ENCODE measurements at regions not wholly inside any gene's neighbourhood (a gene's known extent, or its start where the extent isn't known, plus 50 kb on each side); places are given as distances from the start of the nearest gene placed in this dataset.

DNA sequence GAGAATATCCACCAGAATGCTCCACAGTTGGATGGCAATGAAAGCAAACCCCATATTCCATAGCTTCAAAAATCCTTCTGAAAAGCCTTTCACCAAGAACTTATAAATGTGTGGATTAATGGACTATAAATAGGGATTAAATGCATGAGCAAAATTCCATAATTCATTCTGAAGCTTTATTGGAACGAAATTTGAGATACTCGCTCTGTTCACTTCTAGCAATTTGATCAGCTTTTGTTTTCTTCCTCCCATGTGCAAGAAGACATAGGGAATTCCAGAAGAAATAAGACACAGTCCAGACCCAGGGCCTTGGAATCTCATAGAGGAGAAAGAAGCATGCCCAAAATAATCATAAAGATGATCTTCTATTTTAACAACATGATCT is 285.9 kb upstream of the TMPO start:
- Histone ChIP-seq H3K4me3 (no peak overlapping the region), H3K36me3 (no peaks in the 10 kb centered on the region), H3K27me3 (replicated peaks; ENCODE audit: insufficient read depth) (no peaks in the 10 kb centered on the region), H3K9me3 (no peaks in the 10 kb centered on the region), H3K27ac (no peak overlapping the region), H3K4me1 (replicated peaks) (no peaks in the 10 kb centered on the region)
- intact Hi-C loops (cut with DNase I), result no loop called here
- WGBS, result 19% methylated on average over 2 of the region's 2 CpGs
- no peak for TF ChIP-seq POLR2A (IDR thresholded peaks at IDR 0.05)
- TF ChIP-seq, protein P1, sequence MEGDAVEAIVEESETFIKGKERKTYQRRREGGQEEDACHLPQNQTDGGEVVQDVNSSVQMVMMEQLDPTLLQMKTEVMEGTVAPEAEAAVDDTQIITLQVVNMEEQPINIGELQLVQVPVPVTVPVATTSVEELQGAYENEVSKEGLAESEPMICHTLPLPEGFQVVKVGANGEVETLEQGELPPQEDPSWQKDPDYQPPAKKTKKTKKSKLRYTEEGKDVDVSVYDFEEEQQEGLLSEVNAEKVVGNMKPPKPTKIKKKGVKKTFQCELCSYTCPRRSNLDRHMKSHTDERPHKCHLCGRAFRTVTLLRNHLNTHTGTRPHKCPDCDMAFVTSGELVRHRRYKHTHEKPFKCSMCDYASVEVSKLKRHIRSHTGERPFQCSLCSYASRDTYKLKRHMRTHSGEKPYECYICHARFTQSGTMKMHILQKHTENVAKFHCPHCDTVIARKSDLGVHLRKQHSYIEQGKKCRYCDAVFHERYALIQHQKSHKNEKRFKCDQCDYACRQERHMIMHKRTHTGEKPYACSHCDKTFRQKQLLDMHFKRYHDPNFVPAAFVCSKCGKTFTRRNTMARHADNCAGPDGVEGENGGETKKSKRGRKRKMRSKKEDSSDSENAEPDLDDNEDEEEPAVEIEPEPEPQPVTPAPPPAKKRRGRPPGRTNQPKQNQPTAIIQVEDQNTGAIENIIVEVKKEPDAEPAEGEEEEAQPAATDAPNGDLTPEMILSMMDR (IDR thresholded peaks at IDR 0.05), result no peak
- no peak for TF ChIP-seq POLR2AphosphoS5 (IDR thresholded peaks at IDR 0.05)
- DNase-seq (ENCODE audit: low spot score), result no peak

DNA sequence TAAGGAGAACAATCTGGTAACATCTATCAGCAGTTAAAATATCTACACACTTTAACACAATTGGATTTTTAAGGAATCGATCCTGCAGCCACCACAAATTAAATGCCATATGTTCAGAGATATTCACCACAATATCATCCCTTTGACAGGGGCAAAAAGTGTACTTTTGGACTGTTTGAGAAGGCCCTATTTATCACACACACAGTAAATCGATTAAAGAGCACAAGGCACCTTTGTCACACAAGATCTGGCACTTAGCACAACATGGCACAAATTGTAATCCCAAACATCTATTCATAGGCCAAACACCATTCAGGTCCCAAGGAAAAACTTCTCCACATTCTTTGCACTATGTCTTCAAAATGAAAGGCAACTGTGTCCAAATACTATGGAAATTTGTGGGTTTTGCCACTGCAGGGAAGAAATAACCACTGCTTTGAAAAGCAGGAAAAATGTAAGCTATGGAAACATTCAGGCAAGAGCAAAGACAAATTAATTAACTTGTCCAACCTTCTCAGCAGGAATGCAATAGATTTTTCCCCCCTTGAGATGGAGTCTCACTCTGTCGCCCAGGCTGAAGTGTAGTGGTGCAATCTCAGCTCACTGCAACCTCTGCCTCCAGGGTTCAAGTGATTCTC is 282.5 kb upstream of the TMPO start:
- no peak for TF ChIP-seq POLR2A (IDR thresholded peaks at IDR 0.05)
- TF ChIP-seq, protein P1 (IDR thresholded peaks at IDR 0.05), result no peak
- TF ChIP-seq POLR2AphosphoS5 (IDR thresholded peaks at IDR 0.05), result no peak
- Histone ChIP-seq H3K27me3 (replicated peaks; ENCODE audit: insufficient read depth) (no peaks in the 10 kb centered on the region), H3K27ac (no peak overlapping the region), H3K36me3 (no peaks in the 10 kb centered on the region), H3K9me3 (no peaks in the 10 kb centered on the region), H3K4me3 (no peak overlapping the region), H3K4me1 (replicated peaks) (no peaks in the 10 kb centered on the region)
- DNase-seq (ENCODE audit: low spot score), result no peak
- WGBS, result 76% methylated on average over 3 of the region's 3 CpGs
- intact Hi-C loops (cut with DNase I), result no loop called here

DNA sequence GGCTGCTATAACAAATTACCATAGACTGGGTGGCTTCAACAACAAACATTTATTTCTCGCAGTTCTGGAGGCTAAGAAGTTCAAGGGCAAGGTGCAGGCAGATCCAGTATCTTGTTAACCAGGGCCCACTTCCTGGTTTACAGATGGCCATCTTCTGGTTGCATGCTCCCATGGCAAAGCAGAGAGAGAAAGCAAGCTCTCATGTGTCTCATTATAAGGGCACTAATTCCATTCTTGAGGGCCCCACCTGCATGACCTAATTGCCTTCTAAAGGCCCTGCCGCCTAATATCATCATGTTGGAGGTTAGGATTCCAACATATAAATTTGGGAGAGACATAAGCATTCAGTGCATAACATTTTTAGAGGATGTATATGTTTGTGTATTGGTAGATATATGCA is 280.1 kb upstream of the TMPO start:
- no peak for DNase-seq (ENCODE audit: low spot score)
- no peak overlapping the region for H3K4me3 ChIP-seq
- H3K9me3 ChIP-seq, result no peaks in the 10 kb centered on the region
- no peaks in the 10 kb centered on the region for H3K27me3 ChIP-seq (replicated peaks; ENCODE audit: insufficient read depth)
- H3K4me1 ChIP-seq (replicated peaks), result no peaks in the 10 kb centered on the region
- no peak overlapping the region for H3K27ac ChIP-seq
- H3K36me3 ChIP-seq, result no peaks in the 10 kb centered on the region
- WGBS, result 87% methylated on average over 2 of the region's 2 CpGs
- TF ChIP-seq, protein P1 (IDR thresholded peaks at IDR 0.05), result no peak
- TF ChIP-seq POLR2A (IDR thresholded peaks at IDR 0.05), result no peak
- no peak for TF ChIP-seq POLR2AphosphoS5 (IDR thresholded peaks at IDR 0.05)
- intact Hi-C loops (cut with DNase I), result no loop called here

DNA sequence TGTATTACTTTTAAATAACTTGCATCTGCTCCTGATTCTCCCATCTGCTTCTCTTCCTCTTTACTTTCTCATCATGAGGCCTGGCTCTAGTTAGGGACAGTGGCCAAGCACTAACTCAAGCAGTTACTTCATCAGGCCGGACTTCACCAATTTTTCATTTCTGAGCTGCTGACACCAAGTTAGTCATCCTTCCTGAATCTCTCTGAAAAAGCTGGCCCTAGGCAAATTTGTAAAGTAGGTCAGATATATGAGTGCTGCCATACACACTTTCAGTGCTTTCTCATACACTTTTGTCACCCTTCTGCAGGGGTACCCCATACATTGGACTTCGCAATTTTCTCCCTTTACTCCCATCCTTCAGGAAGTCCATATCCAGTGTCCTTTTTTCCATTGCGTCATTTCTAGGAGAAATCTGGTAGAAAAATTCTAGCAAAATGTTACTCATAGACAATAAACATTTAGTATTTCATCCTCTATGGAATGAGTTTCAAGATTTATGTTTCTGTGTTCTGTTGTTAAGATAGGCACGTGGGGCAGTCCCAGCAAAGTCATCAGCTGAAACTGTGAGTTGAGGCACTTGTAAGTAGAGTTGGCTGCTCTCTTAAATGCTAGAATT is 276.8 kb upstream of the TMPO start:
- Histone ChIP-seq H3K4me1 (replicated peaks) (no peaks in the 10 kb centered on the region), H3K9me3 (no peaks in the 10 kb centered on the region), H3K36me3 (no peaks in the 10 kb centered on the region), H3K27me3 (replicated peaks; ENCODE audit: insufficient read depth) (no peaks in the 10 kb centered on the region), H3K4me3 (no peak overlapping the region), H3K27ac (no peak overlapping the region)
- WGBS, result 75% methylated on average over 4 of the region's 4 CpGs
- TF ChIP-seq POLR2A (IDR thresholded peaks at IDR 0.05) (no peak), POLR2AphosphoS5 (IDR thresholded peaks at IDR 0.05) (no peak)
- TF ChIP-seq, protein P1 (IDR thresholded peaks at IDR 0.05), result no peak
- DNase-seq (ENCODE audit: low spot score), result no peak
- intact Hi-C loops (cut with DNase I), result no loop called here

DNA sequence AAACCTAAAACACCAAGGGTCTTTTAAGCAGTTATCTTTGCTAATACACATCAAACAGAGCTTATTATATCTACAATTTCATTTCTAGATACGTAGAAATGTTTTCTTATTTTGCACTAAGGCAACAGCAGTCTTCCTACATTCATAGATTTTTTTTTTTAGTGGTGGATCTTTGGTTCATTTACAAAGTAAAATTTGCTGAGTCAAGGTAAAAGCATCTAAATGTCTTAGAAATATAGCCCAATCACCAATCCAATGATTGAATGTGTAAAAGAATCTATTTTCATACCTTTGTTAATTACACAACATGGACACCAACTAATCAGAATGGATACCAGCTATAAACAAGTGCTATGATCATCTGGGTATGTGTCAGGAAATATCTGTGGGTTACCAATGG is 272.2 kb upstream of the TMPO start:
- TF ChIP-seq, protein P1 (IDR thresholded peaks at IDR 0.05), result no peak
- TF ChIP-seq POLR2AphosphoS5 (IDR thresholded peaks at IDR 0.05) (no peak), POLR2A (IDR thresholded peaks at IDR 0.05) (no peak)
- no peaks in the 10 kb centered on the region for H3K36me3 ChIP-seq
- H3K9me3 ChIP-seq, result no peaks in the 10 kb centered on the region
- no peak overlapping the region for H3K4me3 ChIP-seq
- no peak overlapping the region for H3K27ac ChIP-seq
- no peaks in the 10 kb centered on the region for H3K27me3 ChIP-seq (replicated peaks; ENCODE audit: insufficient read depth)
- 96% methylated on average over 1 of the region's 1 CpG for WGBS
- H3K4me1 ChIP-seq (replicated peaks), result no peaks in the 10 kb centered on the region
- intact Hi-C loops (cut with DNase I), result no loop called here
- DNase-seq (ENCODE audit: low spot score), result no peak
